IMR-90 (cell line): ENCODE measurements at regions not wholly inside any gene's neighbourhood (a gene's known extent, or its start where the extent isn't known, plus 50 kb on each side); places are given as distances from the start of the nearest gene placed in this dataset.

Experiments
- BHLHE40 ChIP-seq: fragments of 150-350 bp; IDR thresholded peaks from 2 replicates; pipeline ENCODE4 v1.6.1; 2016; ENCODE audit warnings: mild to moderate bottlenecking, low read depth, low read length
- CEBPB ChIP-seq: IDR thresholded peaks from 2 replicates; pipeline ENCODE4 v1.6.1; 2012; ENCODE audit warnings: low read depth, low read length, improper control_type of control experiment
- CTCF ChIP-seq: conservative IDR thresholded peaks from 2 replicates; pipeline ENCODE4 v1.5.1; 2012; ENCODE audit warnings: mild to moderate bottlenecking, low read depth, low read length, improper control_type of control experiment
- MAFK ChIP-seq: IDR thresholded peaks from 2 replicates; pipeline ENCODE4 v1.6.1; 2012; ENCODE audit warnings: low read depth, low read length, improper control_type of control experiment
- MXI1 ChIP-seq: IDR thresholded peaks from 2 replicates; pipeline ENCODE4 v1.6.1; 2012; ENCODE audit warnings: low read depth, mild to moderate bottlenecking, low read length, moderate library complexity, borderline replicate concordance
- POLR2A ChIP-seq: IDR thresholded peaks from 2 replicates; pipeline ENCODE4 v1.6.1; 2012; ENCODE audit warnings: mild to moderate bottlenecking, low read depth, low read length
- SMC3 ChIP-seq: fragments of 150-350 bp; IDR thresholded peaks from 2 replicates; pipeline ENCODE4 v1.6.1; 2016; ENCODE audit warnings: low read depth, mild to moderate bottlenecking, antibody characterized with exemption, low read length, moderate library complexity
- USF2 ChIP-seq: fragments of 150-350 bp; IDR thresholded peaks from 2 replicates; pipeline ENCODE4 v1.6.1; 2017; ENCODE audit warnings: mild to moderate bottlenecking, antibody characterized with exemption, low read length, low read depth

GRCh38 chr15:39313467-39313866 is 267.4 kb upstream of the THBS1 start:
- TF ChIP-seq CTCF (no peak), POLR2A (no peak), SMC3 (no peak), MAFK (no peak), BHLHE40 (no peak), USF2 (no peak), CEBPB (no peak), MXI1 (no peak)
